MM.1S (cell line): ENCODE measurements at regions not wholly inside any gene's neighbourhood (a gene's known extent, or its start where the extent isn't known, plus 50 kb on each side); places are given as distances from the start of the nearest gene placed in this dataset.
A peak's percentile ranks its signal among the peaks of the same experiment; 100 is the strongest.
"Not testable (repeated sequence)": the region's sequence is repeated elsewhere in the genome, so short reads cannot be mapped to it uniquely, and the experiment has no call there.

Experiments used
- DNase-seq: peaks from one replicate; pipeline ENCODE4 v3.0.0-alpha.2; 2015
- H2AFZ ChIP-seq: fragments of 300-600 bp; sonication (generic); 2 replicates; pipeline ENCODE4 v1.6.0; 2016; ENCODE audit warnings: antibody characterized with exemption, low read length
- H3F3A ChIP-seq: fragments of 300-600 bp; sonication (generic); 2 replicates; pipeline ENCODE4 v1.6.1; 2016; ENCODE audit warnings: mild to moderate bottlenecking, antibody characterized with exemption, low read length, moderate library complexity, mixed read lengths; ENCODE audit not compliant: insufficient read depth
- H3K27ac ChIP-seq: fragments of 300-600 bp; sonication (generic); 2 replicates; pipeline ENCODE4 v1.5.1; 2016; ENCODE audit warnings: mild to moderate bottlenecking, low read length
- H3K27me3 ChIP-seq: fragments of 300-600 bp; sonication (generic); replicated peaks from 2 replicates; pipeline ENCODE4 v1.6.0; 2016; ENCODE audit warnings: low read length; ENCODE audit not compliant: insufficient read depth
- H3K36me3 ChIP-seq: fragments of 300-600 bp; sonication (generic); replicated peaks from 2 replicates; pipeline ENCODE4 v1.6.1; 2016; ENCODE audit warnings: mild to moderate bottlenecking, low read length, mixed read lengths; ENCODE audit not compliant: insufficient read depth
- H3K4me1 ChIP-seq: fragments of 300-600 bp; sonication (generic); 2 replicates; pipeline ENCODE4 v1.6.1; 2016; ENCODE audit warnings: low read length, mixed read lengths
- H3K4me2 ChIP-seq: fragments of 300-600 bp; sonication (generic); 2 replicates; pipeline ENCODE4 v1.6.0; 2016; ENCODE audit warnings: low read depth, low read length
- H3K4me3 ChIP-seq: fragments of 300-600 bp; sonication (generic); 2 replicates; pipeline ENCODE4 v1.5.1; 2016; ENCODE audit warnings: low read length, mixed read lengths
- H3K79me2 ChIP-seq: fragments of 300-600 bp; sonication (generic); 2 replicates; pipeline ENCODE4 v1.6.1; 2016; ENCODE audit warnings: mixed run types, low read length, mixed read lengths
- H3K9ac ChIP-seq: fragments of 300-600 bp; sonication (generic); 2 replicates; pipeline ENCODE4 v1.6.1; 2016; ENCODE audit warnings: low read length, mixed read lengths
- H3K9me2 ChIP-seq: fragments of 300-600 bp; sonication (generic); replicated peaks from 2 replicates; pipeline ENCODE4 v1.6.1; 2016; ENCODE audit warnings: mild to moderate bottlenecking, low read length, mixed read lengths; ENCODE audit not compliant: insufficient read depth
- H3K9me3 ChIP-seq: fragments of 300-600 bp; sonication (generic); replicated peaks from 2 replicates; pipeline ENCODE4 v1.6.1; 2016; ENCODE audit warnings: mild to moderate bottlenecking, low read length, mixed read lengths; ENCODE audit not compliant: insufficient read depth
- H4K20me1 ChIP-seq: fragments of 300-600 bp; sonication (generic); 2 replicates; pipeline ENCODE4 v1.6.1; 2016; ENCODE audit warnings: mild to moderate bottlenecking, low read length, moderate library complexity, mixed read lengths; ENCODE audit not compliant: insufficient read depth
- EZH2 ChIP-seq: fragments of 300-600 bp; sonication (generic); optimal IDR thresholded peaks from 2 replicates; pipeline ENCODE3; 2017; ENCODE audit warnings: low read depth, mild to moderate bottlenecking, antibody characterized with exemption, low read length, mixed read lengths
- EZH2phosphoT487 ChIP-seq: fragments of 300-600 bp; sonication (generic); IDR thresholded peaks from 2 replicates; pipeline ENCODE4 v1.6.1; 2018; ENCODE audit warnings: antibody characterized with exemption, low read length
- TF ChIP-seq, protein P1 (sequence below): fragments of 300-600 bp; sonication (generic); IDR thresholded peaks from 2 replicates; pipeline ENCODE4 v1.5.1; 2016; ENCODE audit warnings: antibody characterized with exemption, low read length, mixed read lengths

GRCh38 chr3:64789111-64789510 is 101.3 kb upstream of the ADAMTS9 start:
- no peak overlapping the region for H3K27ac ChIP-seq
- no peaks in the 10 kb centered on the region for H3K27me3 ChIP-seq
- no peak overlapping the region for H3K4me3 ChIP-seq
- H3K9ac ChIP-seq: no peak overlapping the region
- no peaks in the 10 kb centered on the region for H3K9me2 ChIP-seq
- no peaks in the 10 kb centered on the region for H3F3A ChIP-seq
- TF ChIP-seq EZH2 (no peak), EZH2phosphoT487 (no peak)
- TF ChIP-seq, protein P1, sequence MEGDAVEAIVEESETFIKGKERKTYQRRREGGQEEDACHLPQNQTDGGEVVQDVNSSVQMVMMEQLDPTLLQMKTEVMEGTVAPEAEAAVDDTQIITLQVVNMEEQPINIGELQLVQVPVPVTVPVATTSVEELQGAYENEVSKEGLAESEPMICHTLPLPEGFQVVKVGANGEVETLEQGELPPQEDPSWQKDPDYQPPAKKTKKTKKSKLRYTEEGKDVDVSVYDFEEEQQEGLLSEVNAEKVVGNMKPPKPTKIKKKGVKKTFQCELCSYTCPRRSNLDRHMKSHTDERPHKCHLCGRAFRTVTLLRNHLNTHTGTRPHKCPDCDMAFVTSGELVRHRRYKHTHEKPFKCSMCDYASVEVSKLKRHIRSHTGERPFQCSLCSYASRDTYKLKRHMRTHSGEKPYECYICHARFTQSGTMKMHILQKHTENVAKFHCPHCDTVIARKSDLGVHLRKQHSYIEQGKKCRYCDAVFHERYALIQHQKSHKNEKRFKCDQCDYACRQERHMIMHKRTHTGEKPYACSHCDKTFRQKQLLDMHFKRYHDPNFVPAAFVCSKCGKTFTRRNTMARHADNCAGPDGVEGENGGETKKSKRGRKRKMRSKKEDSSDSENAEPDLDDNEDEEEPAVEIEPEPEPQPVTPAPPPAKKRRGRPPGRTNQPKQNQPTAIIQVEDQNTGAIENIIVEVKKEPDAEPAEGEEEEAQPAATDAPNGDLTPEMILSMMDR: no peak
- H3K4me1 ChIP-seq: no peaks in the 10 kb centered on the region
- DNase-seq: no peak
- no peaks in the 10 kb centered on the region for H3K79me2 ChIP-seq
- no peaks in the 10 kb centered on the region for H4K20me1 ChIP-seq
- H3K4me2 ChIP-seq: no peak overlapping the region
- H3K36me3 ChIP-seq: no peaks in the 10 kb centered on the region
- H3K9me3 ChIP-seq: no peaks in the 10 kb centered on the region
- no peak overlapping the region for H2AFZ ChIP-seq

GRCh38 chr3:64783200-64783599 is 95.4 kb upstream of the ADAMTS9 start:
- Histone ChIP-seq H3K27me3 (no peaks in the 10 kb centered on the region), H3F3A (no peaks in the 10 kb centered on the region), H3K36me3 (no peaks in the 10 kb centered on the region), H3K27ac (no peak overlapping the region), H3K9ac (no peak overlapping the region), H3K4me3 (no peak overlapping the region), H3K79me2 (no peaks in the 10 kb centered on the region), H3K4me2 (no peak overlapping the region), H4K20me1 (no peaks in the 10 kb centered on the region), H3K4me1 (no peaks in the 10 kb centered on the region), H3K9me2 (no peaks in the 10 kb centered on the region), H2AFZ (no peak overlapping the region), H3K9me3 (no peaks in the 10 kb centered on the region)
- TF ChIP-seq EZH2phosphoT487 (no peak), EZH2 (no peak)
- TF ChIP-seq, protein P1: no peak
- DNase-seq: no peak

GRCh38 chr3:64780923-64781322 is 93.1 kb upstream of the ADAMTS9 start:
- not testable (repeated sequence) for H3K4me1 ChIP-seq, H3K9me2 ChIP-seq, H3K27ac ChIP-seq, H3K27me3 ChIP-seq, H3K9me3 ChIP-seq, H3K79me2 ChIP-seq, H3K4me3 ChIP-seq, H3K4me2 ChIP-seq, H3K36me3 ChIP-seq, H3F3A ChIP-seq, H3K9ac ChIP-seq, H2AFZ ChIP-seq, H4K20me1 ChIP-seq
- peak; percentile 26 for DNase-seq

DNA sequence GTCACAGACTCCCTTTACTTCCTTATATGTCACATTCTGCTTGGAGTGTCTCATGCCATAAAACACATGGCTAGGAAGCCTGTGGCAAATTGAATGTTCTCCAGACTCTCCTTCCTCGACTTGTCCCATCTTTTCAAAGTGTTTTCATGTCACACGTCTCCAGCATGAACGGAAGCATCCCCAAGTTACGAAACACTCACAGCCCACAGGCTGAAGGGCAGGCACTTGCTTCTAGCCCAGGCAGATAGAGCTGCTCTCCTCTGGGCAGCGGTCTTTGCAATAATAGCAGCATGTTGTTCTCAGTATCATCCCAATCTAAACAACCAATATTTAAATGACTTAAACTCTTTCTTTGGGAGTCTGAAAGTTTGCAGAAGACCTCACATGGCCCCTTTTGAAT is 85.3 kb upstream of the ADAMTS9 start:
- H4K20me1 ChIP-seq: no peaks in the 10 kb centered on the region
- no peak overlapping the region for H3K4me2 ChIP-seq
- no peak overlapping the region for H3K9ac ChIP-seq
- H3K79me2 ChIP-seq: no peaks in the 10 kb centered on the region
- no peak for DNase-seq
- TF ChIP-seq, protein P1: no peak
- TF ChIP-seq EZH2phosphoT487 (no peak), EZH2 (no peak)
- no peaks in the 10 kb centered on the region for H3K27me3 ChIP-seq
- H3K27ac ChIP-seq: no peak overlapping the region
- no peaks in the 10 kb centered on the region for H3K36me3 ChIP-seq
- no peak overlapping the region for H3K4me3 ChIP-seq
- H3K9me2 ChIP-seq: no peaks in the 10 kb centered on the region
- H2AFZ ChIP-seq: no peak overlapping the region
- no peaks in the 10 kb centered on the region for H3K4me1 ChIP-seq
- H3F3A ChIP-seq: no peaks in the 10 kb centered on the region
- H3K9me3 ChIP-seq: no peaks in the 10 kb centered on the region
